NOMO-1 treated with dmso at 0.1 percent for 144 hours (cell line): ENCODE measurements at regions not wholly inside any gene's neighbourhood (a gene's known extent, or its start where the extent isn't known, plus 50 kb on each side); places are given as distances from the start of the nearest gene placed in this dataset.
"Not testable (repeated sequence)": the region's sequence is repeated elsewhere in the genome, so short reads cannot be mapped to it uniquely, and the experiment has no call there.

Experiments used
- DNase-seq: peaks from one replicate; lab custom pipeline; 2025; ENCODE audit not compliant: unreplicated experiment; lab: John Stamatoyannopoulos, UW

- DNase-seq = no peak
These were observed 244.6 kb upstream of the MDGA2 start for GRCh38 chr14:47919997-47920396.

DNA sequence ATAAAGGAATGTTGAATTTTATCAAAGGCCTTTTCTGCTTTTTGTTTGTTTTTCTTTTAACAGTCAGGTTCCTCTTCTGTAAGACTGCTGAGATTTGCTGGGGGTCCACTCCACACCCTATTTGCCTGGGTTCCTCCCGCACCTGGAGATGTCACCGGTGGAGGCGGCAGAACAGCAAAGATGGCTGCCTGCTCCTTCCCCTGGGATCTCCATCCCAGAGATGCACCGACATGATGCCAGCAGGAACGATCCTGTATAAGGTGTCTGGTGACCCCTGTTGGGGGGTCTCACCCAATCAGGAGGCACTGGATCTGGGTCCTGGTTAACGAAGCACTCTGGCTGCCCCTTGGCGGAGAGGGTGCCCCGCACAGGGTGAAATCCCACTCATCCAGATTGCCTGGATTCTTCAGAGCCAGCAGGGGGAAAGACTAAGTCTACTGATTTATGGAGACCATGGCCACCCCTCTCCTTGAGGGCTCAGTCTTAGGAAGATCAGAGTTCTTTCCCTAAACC, 244.0 kb upstream of the MDGA2 start:
- DNase-seq = no peak

DNA sequence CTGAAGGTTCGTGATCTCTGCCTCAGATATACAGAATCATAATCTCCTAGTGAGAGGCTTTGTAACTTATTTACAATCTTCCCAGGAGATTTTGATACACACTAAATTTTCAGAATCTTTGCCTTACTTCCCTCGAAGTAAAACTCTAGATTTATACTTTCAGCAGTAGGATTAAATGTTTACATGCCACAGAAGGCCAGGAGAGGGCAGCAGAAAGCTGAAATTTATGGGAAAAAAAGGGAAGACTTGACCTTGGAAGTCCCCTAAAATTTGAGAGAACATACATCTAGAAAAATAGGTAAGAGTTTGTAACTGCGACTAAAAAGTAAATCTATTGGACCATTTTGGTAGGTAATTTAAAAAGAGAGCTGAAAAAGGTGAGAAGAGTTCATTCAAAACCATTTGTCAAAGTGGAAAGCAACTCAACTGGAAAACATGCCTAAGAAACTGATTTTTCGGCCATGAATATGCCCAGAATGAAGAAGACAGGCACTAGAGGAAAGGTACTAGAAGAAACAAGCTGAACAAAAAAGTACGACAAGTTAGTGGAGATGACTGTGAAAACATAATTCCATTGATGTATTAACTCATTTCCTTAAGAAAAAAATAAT, 242.0 kb upstream of the MDGA2 start:
- DNase-seq = no peak

GRCh38 chr14:47901141-47901540, 225.7 kb upstream of the MDGA2 start:
- not testable (repeated sequence) for DNase-seq

DNA sequence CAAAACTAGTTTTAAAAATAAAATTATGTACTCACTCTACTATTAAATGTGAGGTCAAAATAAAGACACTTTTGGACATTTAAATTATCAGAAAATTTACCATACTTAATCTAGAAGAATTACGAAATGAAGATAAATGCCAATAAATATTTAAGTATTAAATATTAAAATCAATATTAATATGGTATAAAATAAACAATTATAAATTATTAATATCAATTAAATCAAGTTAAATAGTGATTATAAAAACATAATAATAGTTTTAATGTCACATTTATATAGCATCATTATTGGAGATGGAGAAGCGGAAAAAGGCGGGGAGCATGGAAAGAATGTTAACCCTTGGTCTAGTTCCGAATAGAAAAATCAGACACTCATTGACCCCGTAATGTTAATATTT, 224.3 kb upstream of the MDGA2 start:
- DNase-seq = no peak

GRCh38 chr14:47874350-47874749, 198.9 kb upstream of the MDGA2 start:
- no peak for DNase-seq

GRCh38 chr14:47872588-47872987, 197.2 kb upstream of the MDGA2 start:
- no peak for DNase-seq

GRCh38 chr14:47863441-47863840, 188.0 kb upstream of the MDGA2 start:
- no peak for DNase-seq

DNA sequence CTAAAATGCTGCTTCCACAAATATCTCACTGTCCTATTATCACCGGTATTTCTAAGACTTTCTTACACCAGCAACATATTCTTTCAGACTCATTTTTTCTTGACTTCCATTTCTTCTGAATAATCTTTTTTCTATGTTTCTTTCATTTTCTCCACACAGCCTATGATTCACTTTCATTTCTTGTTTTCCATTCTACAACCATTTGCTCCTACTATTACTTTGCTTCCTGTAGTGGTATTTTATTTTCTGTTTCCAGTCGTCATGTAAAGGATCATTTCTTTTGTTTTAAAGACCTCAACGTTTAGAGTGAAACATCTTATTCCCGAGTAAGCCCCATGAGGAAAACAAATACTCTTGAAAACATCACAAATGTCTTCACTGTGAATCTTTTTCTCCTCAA, 182.2 kb upstream of the MDGA2 start:
- no peak for DNase-seq

DNA sequence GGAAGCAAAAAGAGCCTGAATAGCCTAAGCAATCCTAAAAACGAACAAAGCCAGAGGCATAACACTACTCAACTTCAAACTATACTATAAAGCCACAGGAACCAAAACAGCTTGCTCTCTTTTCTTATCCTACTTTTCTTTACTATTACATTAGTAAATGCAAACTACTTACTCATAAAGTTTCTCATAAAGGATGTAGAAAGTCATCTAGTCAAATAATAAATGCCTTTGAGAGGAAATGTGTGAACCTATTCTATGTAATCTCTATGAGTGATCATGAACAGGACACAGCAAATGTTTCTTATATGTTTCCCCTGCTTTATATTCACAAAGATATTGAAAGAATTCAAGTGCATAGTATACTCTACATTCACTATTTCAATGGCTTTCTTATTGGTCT, 176.9 kb upstream of the MDGA2 start:
- DNase-seq = no peak

- DNase-seq = no peak
These were observed 170.6 kb upstream of the MDGA2 start for GRCh38 chr14:47846008-47846407.

GRCh38 chr14:47843236-47843635, 167.8 kb upstream of the MDGA2 start:
- no peak for DNase-seq

- DNase-seq = no peak
These were observed 157.6 kb upstream of the MDGA2 start for GRCh38 chr14:47833011-47833410.

GRCh38 chr14:47826809-47827208, 151.4 kb upstream of the MDGA2 start:
- no peak for DNase-seq

DNA sequence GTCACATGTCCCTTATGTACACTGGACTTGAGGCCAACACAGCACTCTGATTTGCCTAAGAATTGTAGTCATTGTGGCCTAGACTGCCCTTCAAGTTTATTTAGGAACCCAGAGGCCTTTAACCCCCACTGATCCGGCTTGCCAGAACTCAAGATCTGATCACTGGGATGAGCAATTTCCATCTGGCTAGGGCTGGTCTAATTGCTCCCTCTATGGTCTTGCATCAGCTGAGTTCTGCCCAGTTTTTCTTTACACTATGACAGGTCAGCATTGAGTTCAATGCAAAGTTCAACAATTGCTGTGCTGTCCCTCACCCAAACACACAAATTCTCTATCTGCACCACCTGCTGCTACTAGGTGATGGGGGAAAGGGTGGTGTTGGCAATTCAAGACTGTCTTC, 146.9 kb upstream of the MDGA2 start:
- DNase-seq = no peak

DNA sequence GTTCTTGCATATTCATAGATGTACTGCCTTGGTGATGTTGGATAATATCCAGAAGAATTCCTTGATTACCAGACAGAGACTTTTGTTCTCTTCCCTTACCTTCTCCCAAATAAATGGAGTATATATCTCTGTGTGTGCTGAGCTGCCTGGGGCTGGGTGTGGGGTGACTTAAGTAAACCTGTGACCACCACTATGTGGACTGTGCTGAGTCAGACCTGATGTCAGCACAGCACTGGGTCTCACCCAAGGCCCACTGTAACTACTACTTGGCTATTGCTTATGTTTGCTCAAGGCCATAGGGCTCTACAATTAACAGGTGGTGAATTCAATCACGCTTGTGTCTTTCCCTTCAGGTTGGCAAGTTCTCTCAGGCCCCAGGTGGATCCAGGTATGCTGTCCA, 145.7 kb upstream of the MDGA2 start:
- no peak for DNase-seq

GRCh38 chr14:47790477-47790876, 115.1 kb upstream of the MDGA2 start:
- no peak for DNase-seq

DNA sequence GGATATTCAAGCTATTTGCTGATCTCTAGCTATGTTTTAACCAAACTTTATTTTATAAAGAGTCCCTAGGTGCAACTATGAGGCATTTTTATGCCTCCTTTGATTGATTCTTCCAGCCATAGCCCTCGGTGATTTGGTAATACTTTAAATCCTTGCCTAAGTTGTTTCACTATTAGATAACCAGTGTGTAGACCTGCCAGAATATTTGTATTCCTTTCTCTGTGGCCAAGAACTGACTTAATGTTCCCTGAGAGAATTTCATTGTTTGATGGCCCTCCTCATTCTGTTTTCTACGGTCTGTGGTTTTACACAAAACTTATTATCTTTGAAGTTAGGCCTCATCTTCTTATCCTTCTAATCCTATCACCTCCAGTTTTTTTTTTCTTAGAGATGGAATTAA, 109.7 kb upstream of the MDGA2 start:
- DNase-seq = no peak

DNA sequence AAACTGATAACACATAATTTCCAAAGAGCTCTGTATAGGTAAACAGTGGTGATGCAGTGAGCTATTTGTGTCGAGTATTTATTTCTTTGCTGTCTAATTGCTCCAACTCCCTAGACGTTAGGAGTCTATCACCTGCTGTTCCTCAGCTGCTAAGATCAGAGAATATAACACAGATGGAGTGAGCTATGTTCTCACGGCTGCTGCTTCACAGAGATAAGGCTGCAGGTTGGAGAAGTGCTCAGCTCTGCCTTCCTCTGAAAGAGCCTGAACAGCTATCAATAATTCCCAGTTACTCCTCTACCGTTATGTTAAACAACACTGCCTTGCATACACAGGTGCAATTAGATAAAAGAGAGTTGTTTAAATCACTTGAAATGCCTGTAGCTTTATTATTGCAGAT, 103.2 kb upstream of the MDGA2 start:
- DNase-seq = no peak

- no peak for DNase-seq
These were observed 97.2 kb upstream of the MDGA2 start for GRCh38 chr14:47772652-47773051.

DNA sequence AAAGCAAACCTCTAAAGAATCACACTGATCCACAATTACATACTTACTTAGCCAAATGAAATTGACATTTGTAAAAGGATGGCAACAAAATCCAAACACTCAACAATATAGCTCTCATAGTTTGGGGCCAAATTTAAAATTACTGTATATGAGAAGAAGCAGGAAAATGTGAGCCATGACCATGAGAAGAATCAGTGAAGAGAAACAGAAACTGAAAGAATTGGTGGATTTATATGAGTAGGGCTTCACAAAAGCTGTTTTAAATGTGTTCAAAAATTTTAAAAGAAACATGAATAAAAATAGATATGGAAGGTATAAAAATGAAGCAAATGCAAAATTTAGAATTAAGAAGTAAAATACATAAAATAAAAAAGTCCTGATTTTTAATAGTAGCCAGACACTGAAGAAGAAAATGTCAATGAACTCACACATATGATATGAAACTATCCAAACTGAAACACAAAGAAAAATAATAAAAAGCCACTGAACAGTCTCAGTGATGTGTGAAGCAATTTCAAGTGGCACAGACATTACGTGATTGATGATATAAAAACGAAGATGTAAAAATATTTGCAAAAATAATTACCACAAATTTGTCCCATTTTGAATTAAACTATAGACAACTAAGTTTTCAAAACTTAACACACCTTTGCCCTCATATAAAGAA, 87.9 kb upstream of the MDGA2 start:
- no peak for DNase-seq

GRCh38 chr14:47746986-47747385, 71.6 kb upstream of the MDGA2 start:
- DNase-seq = no peak

DNA sequence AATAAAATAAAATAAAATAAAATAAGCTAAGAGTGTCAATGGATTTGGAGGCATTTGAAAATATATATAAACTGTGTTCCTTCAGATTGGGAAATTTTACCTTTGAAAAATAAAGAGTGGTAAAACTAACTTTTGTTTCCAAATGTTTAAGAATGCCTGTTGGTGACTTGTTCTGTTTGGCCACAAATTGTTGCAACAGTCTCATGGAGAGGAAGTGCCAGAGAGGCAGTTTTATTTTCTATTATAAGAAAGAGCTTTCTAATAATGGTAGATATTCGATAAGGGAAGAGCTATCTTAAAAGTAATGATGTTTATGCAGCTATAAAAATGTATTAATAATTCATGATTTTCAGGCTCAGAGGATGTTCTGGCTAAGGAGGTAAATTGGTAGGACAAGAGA, 68.8 kb upstream of the MDGA2 start:
- peak; percentile 35 for DNase-seq
